ENCODE measurements at regions not wholly inside any gene's neighbourhood (a gene's known extent, or its start where the extent isn't known, plus 50 kb on each side); places are given as distances from the start of the nearest gene placed in this dataset.
"Not testable (repeated sequence)": the region's sequence is repeated elsewhere in the genome, so short reads cannot be mapped to it uniquely, and the experiment has no call there.

- no peak for TF ChIP-seq ZNF274 (IDR thresholded peaks at IDR 0.05; ENCODE audit: low read depth, low read length)
- no peak overlapping the region for H3K4me3 ChIP-seq (ENCODE audit: low read length)
These were observed 120.7 kb downstream of the PCSK1 start for GRCh38 chr5:96312383-96312782.

- H3K4me3 ChIP-seq (ENCODE audit: low read length): not testable (repeated sequence)
These were observed 126.0 kb downstream of the PCSK1 start for GRCh38 chr5:96307047-96307446.

- no peak for TF ChIP-seq ZNF274 (IDR thresholded peaks at IDR 0.05; ENCODE audit: low read depth, low read length)
- no peak overlapping the region for H3K4me3 ChIP-seq (ENCODE audit: low read length)
These were observed 130.8 kb downstream of the PCSK1 start for GRCh38 chr5:96302174-96302738.

- no peak overlapping the region for H3K4me3 ChIP-seq (ENCODE audit: low read length)
- no peak for TF ChIP-seq ZNF274 (IDR thresholded peaks at IDR 0.05; ENCODE audit: low read depth, low read length)
These were observed 132.1 kb downstream of the PCSK1 start for GRCh38 chr5:96300976-96301375.

GRCh38 chr5:96297867-96298266 lies 135.2 kb downstream of the PCSK1 start:
- no peak for TF ChIP-seq ZNF274 (IDR thresholded peaks at IDR 0.05; ENCODE audit: low read depth, low read length)
- H3K4me3 ChIP-seq (ENCODE audit: low read length): no peak overlapping the region

- TF ChIP-seq ZNF274 (IDR thresholded peaks at IDR 0.05; ENCODE audit: low read depth, low read length): no peak
- no peak overlapping the region for H3K4me3 ChIP-seq (ENCODE audit: low read length)
These were observed 135.8 kb downstream of the PCSK1 start for GRCh38 chr5:96297290-96297689.

- no peak for TF ChIP-seq ZNF274 (IDR thresholded peaks at IDR 0.05; ENCODE audit: low read depth, low read length)
- no peak overlapping the region for H3K4me3 ChIP-seq (ENCODE audit: low read length)
These were observed 138.2 kb downstream of the PCSK1 start for GRCh38 chr5:96294884-96295202.

- H3K4me3 ChIP-seq (ENCODE audit: low read length): no peak overlapping the region
- no peak for TF ChIP-seq ZNF274 (IDR thresholded peaks at IDR 0.05; ENCODE audit: low read depth, low read length)
These were observed 138.8 kb downstream of the PCSK1 start for GRCh38 chr5:96293966-96294883.

GRCh38 chr5:96292582-96293247 lies 140.3 kb downstream of the PCSK1 start:
- TF ChIP-seq ZNF274 (IDR thresholded peaks at IDR 0.05; ENCODE audit: low read depth, low read length): no peak
- no peak overlapping the region for H3K4me3 ChIP-seq (ENCODE audit: low read length)

- H3K4me3 ChIP-seq (ENCODE audit: low read length): not testable (repeated sequence)
These were observed 143.8 kb downstream of the PCSK1 start for GRCh38 chr5:96289287-96289686.

GRCh38 chr5:96288845-96289185 lies 144.2 kb downstream of the PCSK1 start:
- TF ChIP-seq ZNF274 (IDR thresholded peaks at IDR 0.05; ENCODE audit: low read depth, low read length): no peak
- H3K4me3 ChIP-seq (ENCODE audit: low read length): no peak overlapping the region

- no peak overlapping the region for H3K4me3 ChIP-seq (ENCODE audit: low read length)
- TF ChIP-seq ZNF274 (IDR thresholded peaks at IDR 0.05; ENCODE audit: low read depth, low read length): no peak
These were observed 144.7 kb downstream of the PCSK1 start for GRCh38 chr5:96288166-96288844.

GRCh38 chr5:96287136-96287535 lies 145.9 kb downstream of the PCSK1 start:
- TF ChIP-seq ZNF274 (IDR thresholded peaks at IDR 0.05; ENCODE audit: low read depth, low read length): no peak
- no peak overlapping the region for H3K4me3 ChIP-seq (ENCODE audit: low read length)

- no peak overlapping the region for H3K4me3 ChIP-seq (ENCODE audit: low read length)
- TF ChIP-seq ZNF274 (IDR thresholded peaks at IDR 0.05; ENCODE audit: low read depth, low read length): no peak
These were observed 147.2 kb downstream of the PCSK1 start for GRCh38 chr5:96285823-96286222.
